Lower lobe of right lung (tissue), 2 donors: ENCODE measurements at regions not wholly inside any gene's neighbourhood (a gene's known extent, or its start where the extent isn't known, plus 50 kb on each side); places are given as distances from the start of the nearest gene placed in this dataset.

Experiments used
- ATAC-seq, 2 donors: fragments of 200-7000 bp; cut with Tn5 transposase; one replicate each; pipeline ENCODE4 v1.9.1; 2020 to 2022; ENCODE audit warnings: mild to moderate bottlenecking in 2 of 2, moderate library complexity in 2 of 2
- DNase-seq: peaks from one replicate; pipeline ENCODE4 v3.0.0-alpha.2; 2020
- H3K27ac ChIP-seq: fragments of 200-600 bp; one replicate; pipeline ENCODE4 v1.8.0; 2022
- H3K27me3 ChIP-seq: fragments of 200-600 bp; one replicate; pipeline ENCODE4 v1.8.0; 2022; ENCODE audit warnings: low read depth
- H3K36me3 ChIP-seq: fragments of 200-600 bp; one replicate; pipeline ENCODE4 v1.8.0; 2022; ENCODE audit warnings: mild to moderate bottlenecking
- H3K4me1 ChIP-seq: fragments of 200-600 bp; one replicate; pipeline ENCODE4 v1.8.0; 2022
- H3K4me3 ChIP-seq: fragments of 200-600 bp; one replicate; pipeline ENCODE4 v1.8.0; 2022; ENCODE audit warnings: mild to moderate bottlenecking
- H3K9me3 ChIP-seq: fragments of 200-600 bp; one replicate; pipeline ENCODE4 v1.8.0; 2022
- intact Hi-C: fragments of 100-400 bp; cut with DNase I; formaldehyde crosslinking; loops from one replicate; pipeline ENCODE4 v1.11.0; 2022
- TF ChIP-seq, protein P1 (sequence below): fragments of 200-600 bp; IDR thresholded peaks from one replicate; pipeline ENCODE4 v1.8.0; 2022; ENCODE audit warnings: antibody characterized with exemption, mild to moderate bottlenecking
- donor health status: DM: no; HTN: yes; CAD: no; lungs with severe emphysema.

DNA sequence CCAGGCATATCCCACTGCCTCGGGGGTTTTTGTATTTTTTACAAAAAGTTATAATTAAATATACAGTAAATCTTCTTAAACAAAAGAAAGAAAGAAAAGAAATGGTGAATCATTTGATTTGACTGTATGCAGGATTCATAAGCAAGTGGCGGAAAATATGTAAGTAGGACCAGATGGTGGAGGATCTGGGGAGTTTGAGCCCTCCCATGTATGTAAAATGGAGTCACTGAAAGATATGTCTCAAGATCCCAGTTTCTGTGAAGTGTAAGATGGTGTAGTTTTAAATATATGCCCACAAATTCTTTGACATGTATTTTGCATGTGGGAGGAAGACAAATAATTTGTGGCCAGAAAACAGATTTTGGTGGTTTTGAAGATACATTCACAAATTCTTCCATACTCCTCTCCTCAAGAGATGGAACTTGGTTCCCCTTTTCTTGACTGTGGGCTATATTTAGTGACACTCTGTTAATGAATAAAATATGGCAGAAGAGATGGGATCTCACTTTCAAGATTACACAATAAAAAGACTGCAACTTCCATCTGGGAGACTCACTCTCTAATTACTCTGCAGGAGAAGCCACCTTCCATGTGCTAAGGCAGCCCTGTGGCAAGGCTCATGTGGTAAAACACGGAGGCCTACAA lies 133.6 kb upstream of the S100G start:
- ATAC-seq = no peak
- H3K4me3 ChIP-seq = no peak overlapping the region
- intact Hi-C loops = no loop called here
- TF ChIP-seq, protein P1, sequence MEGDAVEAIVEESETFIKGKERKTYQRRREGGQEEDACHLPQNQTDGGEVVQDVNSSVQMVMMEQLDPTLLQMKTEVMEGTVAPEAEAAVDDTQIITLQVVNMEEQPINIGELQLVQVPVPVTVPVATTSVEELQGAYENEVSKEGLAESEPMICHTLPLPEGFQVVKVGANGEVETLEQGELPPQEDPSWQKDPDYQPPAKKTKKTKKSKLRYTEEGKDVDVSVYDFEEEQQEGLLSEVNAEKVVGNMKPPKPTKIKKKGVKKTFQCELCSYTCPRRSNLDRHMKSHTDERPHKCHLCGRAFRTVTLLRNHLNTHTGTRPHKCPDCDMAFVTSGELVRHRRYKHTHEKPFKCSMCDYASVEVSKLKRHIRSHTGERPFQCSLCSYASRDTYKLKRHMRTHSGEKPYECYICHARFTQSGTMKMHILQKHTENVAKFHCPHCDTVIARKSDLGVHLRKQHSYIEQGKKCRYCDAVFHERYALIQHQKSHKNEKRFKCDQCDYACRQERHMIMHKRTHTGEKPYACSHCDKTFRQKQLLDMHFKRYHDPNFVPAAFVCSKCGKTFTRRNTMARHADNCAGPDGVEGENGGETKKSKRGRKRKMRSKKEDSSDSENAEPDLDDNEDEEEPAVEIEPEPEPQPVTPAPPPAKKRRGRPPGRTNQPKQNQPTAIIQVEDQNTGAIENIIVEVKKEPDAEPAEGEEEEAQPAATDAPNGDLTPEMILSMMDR = no peak
- no peaks in the 10 kb centered on the region for H3K36me3 ChIP-seq
- no peaks in the 10 kb centered on the region for H3K27me3 ChIP-seq
- no peaks in the 10 kb centered on the region for H3K9me3 ChIP-seq
- H3K27ac ChIP-seq = no peak overlapping the region
- H3K4me1 ChIP-seq = no peaks in the 10 kb centered on the region
- no peak for DNase-seq

DNA sequence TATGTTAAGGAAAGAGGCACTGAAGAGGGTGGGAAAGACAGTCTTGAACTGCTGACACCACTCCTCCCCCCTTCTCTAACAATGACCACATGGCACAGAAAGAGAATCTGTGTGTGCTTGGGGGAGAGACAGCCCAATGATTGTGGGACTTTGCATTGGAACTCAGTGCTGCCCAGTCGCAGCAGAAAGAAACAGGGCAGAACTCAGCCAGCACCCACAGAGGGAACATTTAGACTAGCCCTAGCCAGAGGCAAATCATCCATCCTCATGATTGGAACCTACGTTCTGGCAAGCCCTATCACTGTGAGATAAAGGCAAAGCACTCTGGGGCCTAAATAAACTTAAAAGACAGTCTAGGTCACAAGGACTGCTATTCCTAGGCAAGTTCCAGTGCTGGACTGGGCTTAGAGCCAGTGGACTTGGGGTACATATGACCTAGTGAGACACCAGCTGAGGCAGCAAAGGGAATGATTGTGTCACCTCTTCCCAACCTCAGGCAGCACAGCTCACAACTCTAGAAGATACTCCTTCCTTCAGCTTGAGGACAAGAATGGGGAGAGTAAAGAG lies 132.8 kb upstream of the S100G start:
- no peak overlapping the region for H3K27ac ChIP-seq
- DNase-seq (no peak), ATAC-seq (no peak)
- no peaks in the 10 kb centered on the region for H3K9me3 ChIP-seq
- intact Hi-C loops = no loop called here
- H3K4me1 ChIP-seq = no peaks in the 10 kb centered on the region
- TF ChIP-seq, protein P1 = no peak
- H3K36me3 ChIP-seq = no peaks in the 10 kb centered on the region
- no peaks in the 10 kb centered on the region for H3K27me3 ChIP-seq
- no peak overlapping the region for H3K4me3 ChIP-seq

DNA sequence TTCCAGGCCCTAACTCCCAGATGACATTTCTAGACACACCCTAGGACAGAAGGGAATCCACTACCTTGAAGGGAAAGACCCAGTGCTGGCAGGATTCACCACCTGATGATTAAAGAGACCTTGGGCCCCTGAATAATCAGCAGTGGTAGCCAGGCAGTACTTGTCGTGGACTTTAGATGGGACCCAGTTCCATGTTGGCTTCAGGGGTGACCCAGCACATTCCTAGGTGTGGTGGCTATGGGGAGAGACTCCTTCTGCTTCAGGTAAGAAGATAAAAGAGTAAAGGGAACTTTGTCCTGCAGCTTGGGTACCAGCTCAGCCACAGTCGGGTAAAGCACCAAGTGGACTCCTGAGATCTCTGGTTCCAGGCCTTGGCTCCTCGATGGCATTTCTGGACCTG lies 131.8 kb upstream of the S100G start:
- no peak overlapping the region for H3K4me3 ChIP-seq
- intact Hi-C loops = no loop called here
- H3K27me3 ChIP-seq = no peaks in the 10 kb centered on the region
- no peak for DNase-seq
- no peaks in the 10 kb centered on the region for H3K36me3 ChIP-seq
- H3K4me1 ChIP-seq = no peaks in the 10 kb centered on the region
- no peaks in the 10 kb centered on the region for H3K9me3 ChIP-seq
- ATAC-seq = no peak
- TF ChIP-seq, protein P1 = no peak
- no peak overlapping the region for H3K27ac ChIP-seq

DNA sequence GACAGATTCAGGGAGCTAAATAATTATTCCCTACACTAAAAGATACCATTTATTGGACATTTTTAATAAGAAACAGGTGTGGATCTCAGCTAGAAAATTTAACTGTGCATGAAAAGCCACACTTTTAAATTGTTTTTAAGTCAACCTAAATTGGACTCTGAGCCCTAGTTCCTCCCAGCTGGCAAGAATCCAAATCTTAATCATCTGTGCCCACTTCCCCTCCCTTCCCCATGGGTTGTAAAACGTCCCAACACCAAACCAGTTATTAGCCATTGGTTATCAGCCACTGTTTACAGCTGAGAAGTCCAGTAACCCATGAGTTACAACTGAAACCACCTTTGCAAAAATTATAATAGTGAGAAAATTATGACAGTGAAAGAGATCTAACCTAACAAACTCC lies 125.6 kb upstream of the S100G start:
- Histone ChIP-seq H3K27ac (no peak overlapping the region), H3K9me3 (no peaks in the 10 kb centered on the region), H3K4me3 (no peak overlapping the region), H3K4me1 (no peaks in the 10 kb centered on the region), H3K27me3 (no peaks in the 10 kb centered on the region), H3K36me3 (no peaks in the 10 kb centered on the region)
- ATAC-seq (no peak), DNase-seq (no peak)
- TF ChIP-seq, protein P1 = no peak
- intact Hi-C loops = no loop called here

DNA sequence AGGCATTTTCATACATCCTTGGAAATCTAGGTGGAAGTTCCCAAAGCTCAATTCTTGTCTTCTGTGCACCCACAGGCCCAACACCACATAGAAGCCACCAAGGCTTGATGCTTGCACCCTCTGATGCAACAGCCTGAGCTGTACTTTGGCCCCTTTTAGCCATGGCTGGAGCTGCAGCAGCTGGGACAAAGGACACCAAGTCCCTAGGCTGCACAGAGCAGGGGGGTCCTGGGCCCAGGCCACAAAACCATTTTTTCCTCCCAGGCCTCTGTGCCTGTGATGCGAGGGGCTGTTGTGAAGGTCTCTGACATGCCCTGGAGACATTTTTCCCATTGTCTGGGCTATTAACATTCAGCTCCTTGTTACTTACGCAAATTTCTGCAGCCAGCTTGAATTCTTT lies 124.0 kb upstream of the S100G start:
- intact Hi-C loops = no loop called here
- Histone ChIP-seq H3K36me3 (no peaks in the 10 kb centered on the region), H3K9me3 (no peaks in the 10 kb centered on the region), H3K4me1 (no peaks in the 10 kb centered on the region), H3K4me3 (no peak overlapping the region), H3K27me3 (no peaks in the 10 kb centered on the region), H3K27ac (no peak overlapping the region)
- TF ChIP-seq, protein P1 = no peak
- no peak for DNase-seq
- no peak for ATAC-seq
